Esophagus (tissue), 2 donors: ENCODE measurements at regions not wholly inside any gene's neighbourhood (a gene's known extent, or its start where the extent isn't known, plus 50 kb on each side); places are given as distances from the start of the nearest gene placed in this dataset.

Experiments used
- H3K27ac ChIP-seq, 2 donors: one replicate each; pipeline ENCODE4 v1.5.1; 2013; ENCODE audit warnings: low read depth in 2 of 2, mild to moderate bottlenecking in 2 of 2, inconsistent platforms in 1 of 2, low read length in 1 of 2, moderate library complexity in 1 of 2
- H3K27me3 ChIP-seq, 2 donors: one replicate each; pipeline ENCODE4 v1.6.1; 2013; ENCODE audit warnings: low read length in 2 of 2, control low read depth in 1 of 2, mild to moderate bottlenecking in 1 of 2; ENCODE audit not compliant: insufficient read depth in 2 of 2, control insufficient read depth in 1 of 2
- H3K36me3 ChIP-seq, 2 donors: one replicate each; pipeline ENCODE4 v1.6.1; 2013; ENCODE audit warnings: low read length in 1 of 2; ENCODE audit not compliant: control insufficient read depth in 2 of 2, insufficient read depth in 2 of 2
- H3K4me1 ChIP-seq, 2 donors: one replicate each; pipeline ENCODE4 v1.6.1; 2013; ENCODE audit warnings: low read length in 1 of 2; ENCODE audit not compliant: control insufficient read depth in 2 of 2, insufficient read depth in 2 of 2
- H3K4me3 ChIP-seq, 2 donors: one replicate each; pipeline ENCODE4 v1.5.1; 2013; ENCODE audit warnings: low read length in 2 of 2, mild to moderate bottlenecking in 2 of 2, low read depth in 1 of 2, moderate library complexity in 1 of 2
- H3K9me3 ChIP-seq, 2 donors: one replicate each; pipeline ENCODE4 v1.6.1; 2013; ENCODE audit warnings: mild to moderate bottlenecking in 2 of 2, low read depth in 1 of 2, low read length in 1 of 2, moderate library complexity in 1 of 2; ENCODE audit not compliant: control insufficient read depth in 2 of 2, insufficient read depth in 1 of 2
- WGBS, 2 donors: extraction: QIAGEN DNeasy Blood & Tissue Kit; methylation state at CpG; one replicate each; pipeline ENCODE4 v1.1.7; 2013; 5-methylcytosine and 5-hydroxymethylcytosine counted together
- donor health status: healthy with polysubstance abuse.
- donor health status: Bipolar disorder and iron deficiency.

- Histone ChIP-seq H3K9me3 (peaks cover 0 to 2% of the 10 kb centered on the region in 2 donors), H3K27ac (no peak overlapping the region), H3K4me1 (no peaks in the 10 kb centered on the region), H3K36me3 (no peaks in the 10 kb centered on the region), H3K4me3 (no peak overlapping the region), H3K27me3 (no peaks in the 10 kb centered on the region)
- WGBS, 2 donors, result 40 to 55% methylated on average over 4 of the region's 4 CpGs
Observed at GRCh38 chr4:13833171-13833804, 205.8 kb upstream of the BOD1L1 start.

GRCh38 chr4:13836946-13837912 is 209.7 kb upstream of the BOD1L1 start:
- WGBS, 2 donors, result 50 to 54% methylated on average over 6 of the region's 6 CpGs
- H3K4me1 ChIP-seq, result no peaks in the 10 kb centered on the region
- no peak overlapping the region for H3K27ac ChIP-seq

GRCh38 chr4:13840502-13841190 is 213.1 kb upstream of the BOD1L1 start:
- Histone ChIP-seq H3K27me3 (no peaks in the 10 kb centered on the region), H3K4me1 (no peaks in the 10 kb centered on the region), H3K9me3 (peaks cover 0 to 2% of the 10 kb centered on the region in 2 donors), H3K4me3 (no peak overlapping the region), H3K27ac (no peak overlapping the region), H3K36me3 (no peaks in the 10 kb centered on the region)
- WGBS, 2 donors, result 54 to 63% methylated on average over 12 of the region's 12 CpGs

More at GRCh38 chr4:13836946-13837912, 209.7 kb upstream of the BOD1L1 start:
- no peaks in the 10 kb centered on the region for H3K36me3 ChIP-seq
- no peak overlapping the region for H3K4me3 ChIP-seq
- no peaks in the 10 kb centered on the region for H3K27me3 ChIP-seq
- peaks cover 0 to 2% of the 10 kb centered on the region in 2 donors for H3K9me3 ChIP-seq

GRCh38 chr4:13844740-13845139 is 217.2 kb upstream of the BOD1L1 start:
- 59% methylated on average over 1 of the region's 1 CpG for WGBS, 2 donors
- Histone ChIP-seq H3K4me1 (no peaks in the 10 kb centered on the region), H3K4me3 (no peak overlapping the region), H3K27me3 (no peaks in the 10 kb centered on the region), H3K9me3 (peaks cover 0 to 3% of the 10 kb centered on the region in 2 donors), H3K27ac (no peak overlapping the region), H3K36me3 (no peaks in the 10 kb centered on the region)

- H3K9me3 ChIP-seq, result peaks cover 0 to 3% of the 10 kb centered on the region in 2 donors
- H3K4me3 ChIP-seq, result no peak overlapping the region
- WGBS, 2 donors, result 64 to 65% methylated on average over 2 of the region's 2 CpGs
- no peaks in the 10 kb centered on the region for H3K36me3 ChIP-seq
- no peaks in the 10 kb centered on the region for H3K4me1 ChIP-seq
- no peak overlapping the region for H3K27ac ChIP-seq
- H3K27me3 ChIP-seq, result no peaks in the 10 kb centered on the region
Observed at GRCh38 chr4:13849778-13850177, 222.3 kb upstream of the BOD1L1 start.

GRCh38 chr4:13851085-13851940 is 223.8 kb upstream of the BOD1L1 start:
- Histone ChIP-seq H3K4me3 (no peak overlapping the region), H3K27ac (no peak overlapping the region), H3K36me3 (no peaks in the 10 kb centered on the region), H3K27me3 (no peaks in the 10 kb centered on the region), H3K4me1 (no peaks in the 10 kb centered on the region), H3K9me3 (peaks cover 0 to 3% of the 10 kb centered on the region in 2 donors)
- WGBS, 2 donors, result 81 to 85% methylated on average over 12 of the region's 12 CpGs

GRCh38 chr4:13852411-13852810 is 224.9 kb upstream of the BOD1L1 start:
- Histone ChIP-seq H3K4me3 (no peak overlapping the region), H3K36me3 (no peaks in the 10 kb centered on the region), H3K9me3 (peaks cover 0 to 3% of the 10 kb centered on the region in 2 donors), H3K4me1 (no peaks in the 10 kb centered on the region), H3K27me3 (no peaks in the 10 kb centered on the region), H3K27ac (no peak overlapping the region)
- WGBS, 2 donors, result 87 to 96% methylated on average over 1 of the region's 1 CpG

GRCh38 chr4:13856387-13856786 is 228.9 kb upstream of the BOD1L1 start:
- no peaks in the 10 kb centered on the region for H3K9me3 ChIP-seq
- no peaks in the 10 kb centered on the region for H3K27me3 ChIP-seq
- H3K4me1 ChIP-seq, result no peaks in the 10 kb centered on the region
- no peak overlapping the region for H3K27ac ChIP-seq
- no peaks in the 10 kb centered on the region for H3K36me3 ChIP-seq
- WGBS, 2 donors, result 78 to 92% methylated on average over 5 of the region's 5 CpGs
- H3K4me3 ChIP-seq, result no peak overlapping the region

GRCh38 chr4:13857397-13857796 is 229.9 kb upstream of the BOD1L1 start:
- Histone ChIP-seq H3K27me3 (no peaks in the 10 kb centered on the region), H3K36me3 (no peaks in the 10 kb centered on the region), H3K9me3 (no peaks in the 10 kb centered on the region), H3K27ac (no peak overlapping the region), H3K4me1 (no peaks in the 10 kb centered on the region), H3K4me3 (no peak overlapping the region)
- WGBS, 2 donors, result 67 to 68% methylated on average over 2 of the region's 2 CpGs
